NCI-H1930 (cell line): ENCODE measurements at regions not wholly inside any gene's neighbourhood (a gene's known extent, or its start where the extent isn't known, plus 50 kb on each side); places are given as distances from the start of the nearest gene placed in this dataset.

Experiments used
- DNase-seq, 2 experiments: peaks; one replicate each; lab custom pipeline; 2025; lab: John Stamatoyannopoulos, UW

- DNase-seq, result no peak
Observed at GRCh38 chr5:2149195-2149539, 266.4 kb upstream of the IRX4 start.

GRCh38 chr5:2148312-2149194, 265.8 kb upstream of the IRX4 start:
- no peak for DNase-seq

- DNase-seq, result no peak
Observed at GRCh38 chr5:2147504-2148311, 265.0 kb upstream of the IRX4 start.

- DNase-seq, result no peak
Observed at GRCh38 chr5:2143646-2144353, 261.1 kb upstream of the IRX4 start.

- DNase-seq, result no peak
Observed at GRCh38 chr5:2143088-2143487, 260.4 kb upstream of the IRX4 start.

- DNase-seq, result no peak
Observed at GRCh38 chr5:2142456-2142954, 259.8 kb upstream of the IRX4 start.

- no peak for DNase-seq
Observed at GRCh38 chr5:2141254-2142000, 258.7 kb upstream of the IRX4 start.

- DNase-seq, result no peak
Observed at GRCh38 chr5:2140501-2141175, 257.9 kb upstream of the IRX4 start.

GRCh38 chr5:2139478-2139877, 256.8 kb upstream of the IRX4 start:
- no peak for DNase-seq

GRCh38 chr5:2138896-2139295, 256.2 kb upstream of the IRX4 start:
- DNase-seq, result no peak

- DNase-seq, result no peak
Observed at GRCh38 chr5:2137444-2138050, 254.8 kb upstream of the IRX4 start.

- DNase-seq, result no peak
Observed at GRCh38 chr5:2136728-2137333, 254.1 kb upstream of the IRX4 start.

- no peak for DNase-seq
Observed at GRCh38 chr5:2135833-2136232, 253.1 kb upstream of the IRX4 start.

- no peak for DNase-seq
Observed at GRCh38 chr5:2135354-2135753, 252.6 kb upstream of the IRX4 start.

- no peak for DNase-seq
Observed at GRCh38 chr5:2134543-2135292, 252.0 kb upstream of the IRX4 start.

- DNase-seq, result no peak
Observed at GRCh38 chr5:2133936-2134335, 251.2 kb upstream of the IRX4 start.

- DNase-seq, result no peak
Observed at GRCh38 chr5:2133080-2133479, 250.4 kb upstream of the IRX4 start.

- no peak for DNase-seq
Observed at GRCh38 chr5:2132497-2132847, 249.7 kb upstream of the IRX4 start.

- no peak for DNase-seq
Observed at GRCh38 chr5:2131826-2132496, 249.2 kb upstream of the IRX4 start.
